ENCODE measurements at regions not wholly inside any gene's neighbourhood (a gene's known extent, or its start where the extent isn't known, plus 50 kb on each side); places are given as distances from the start of the nearest gene placed in this dataset.

DNA sequence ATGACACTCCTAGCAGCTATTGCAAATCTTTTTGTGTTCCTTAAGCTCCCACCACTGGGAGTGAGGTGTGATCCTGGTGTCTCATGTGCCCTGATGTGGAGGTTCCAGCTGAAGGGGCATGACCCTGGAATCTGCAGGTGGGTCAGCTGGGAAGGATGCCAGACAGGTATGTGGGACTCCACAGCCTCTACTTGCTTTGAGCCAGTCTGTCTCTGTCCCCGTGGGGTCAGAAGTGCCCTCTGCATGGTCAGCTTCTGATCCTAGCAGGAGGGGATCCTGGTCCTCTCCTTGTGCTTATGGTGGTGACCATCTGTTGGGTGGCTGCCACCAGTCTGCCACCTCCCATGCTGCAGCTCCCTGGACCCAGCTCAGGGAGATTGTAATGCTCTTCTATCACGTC, 51.1 kb upstream of the COMTD1 start:
- Histone ChIP-seq H3K9me3 (ENCODE audit: control insufficient read depth in 2 of 2, insufficient read depth in 1 of 2, low read depth in 1 of 2, low read length in 1 of 2) (peaks cover 0 to 3% of the 10 kb centered on the region in 2 donors), H3K4me1 (ENCODE audit: control insufficient read depth in 2 of 2, insufficient read depth in 2 of 2, low read length in 1 of 2) (peaks cover 3 to 5% of the 10 kb centered on the region in 2 donors), H3K36me3 (ENCODE audit: control insufficient read depth in 2 of 2, insufficient read depth in 2 of 2, low read length in 1 of 2) (no peaks in the 10 kb centered on the region), H3K27ac (ENCODE audit: low read depth in 2 of 2, low read length in 1 of 2) (no peak overlapping the region), H3K4me3 (ENCODE audit: low read depth in 1 of 2, low read length in 2 of 2) (no peak overlapping the region), H3K27me3 (ENCODE audit: control insufficient read depth in 1 of 2, insufficient read depth in 2 of 2, low read length in 2 of 2) (no peaks in the 10 kb centered on the region)
- WGBS, 2 donors = 50 to 84% methylated on average over 2 of the region's 2 CpGs
